ENCODE measurements at regions not wholly inside any gene's neighbourhood (a gene's known extent, or its start where the extent isn't known, plus 50 kb on each side); places are given as distances from the start of the nearest gene placed in this dataset.

DNA sequence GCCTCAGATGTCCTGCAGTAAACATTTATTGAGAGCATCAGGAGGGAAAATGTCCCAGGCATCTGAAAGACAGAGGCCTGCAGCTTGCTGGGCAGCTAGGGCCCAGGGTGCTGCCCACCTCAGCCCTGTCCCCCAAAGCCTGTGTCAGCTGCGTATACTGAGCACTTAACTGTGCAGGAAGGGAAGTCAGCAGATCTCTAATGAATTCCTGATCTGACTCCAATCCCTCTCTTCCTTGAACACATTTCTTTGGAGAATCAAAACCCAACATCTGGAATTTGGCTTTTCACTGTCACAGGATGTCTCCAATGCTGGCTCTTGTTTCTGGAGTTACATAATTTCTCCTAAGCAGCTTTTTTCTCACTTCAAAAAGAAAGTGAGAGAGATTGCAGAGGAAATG, 364.7 kb upstream of the NFE2L3 start:
- TF ChIP-seq CTCF (conservative IDR thresholded peaks at IDR 0.05; ENCODE audit: low read depth, low read length) (no peak), EZH2phosphoT487 (IDR thresholded peaks at IDR 0.05; ENCODE audit: borderline replicate concordance, low read length) (no peak)

Data from PC-3 (cell line).